ENCODE measurements at regions not wholly inside any gene's neighbourhood (a gene's known extent, or its start where the extent isn't known, plus 50 kb on each side); places are given as distances from the start of the nearest gene placed in this dataset.

DNA sequence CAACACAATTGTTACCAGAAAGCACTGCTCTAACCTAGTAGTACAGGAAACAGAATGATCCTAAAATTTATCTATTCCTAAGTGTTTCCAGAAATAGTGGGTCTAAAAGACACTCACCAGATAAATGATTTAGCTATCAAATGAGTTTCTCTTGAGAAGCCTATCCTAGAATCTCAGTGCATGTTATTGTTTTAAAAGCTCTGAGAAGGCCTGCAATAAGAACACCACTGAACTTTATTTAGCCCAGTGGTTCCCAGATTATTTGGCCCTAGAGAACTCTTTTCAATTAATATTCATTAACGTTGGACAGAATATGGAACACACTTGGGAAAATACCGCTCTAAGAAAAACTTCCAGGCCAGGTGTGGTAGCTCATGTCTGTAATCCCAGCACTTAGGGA lies 220.1 kb upstream of the GHITM start:
- Histone ChIP-seq H3K4me3 (no peak overlapping the region), H3K4me1 (replicated peaks) (no peaks in the 10 kb centered on the region), H3K9me3 (no peaks in the 10 kb centered on the region), H3K27me3 (replicated peaks; ENCODE audit: insufficient read depth) (no peaks in the 10 kb centered on the region), H3K27ac (no peak overlapping the region), H3K36me3 (no peaks in the 10 kb centered on the region)
- DNase-seq (ENCODE audit: low spot score) = no peak
- WGBS = 87% methylated on average over 2 of the region's 2 CpGs
- intact Hi-C loops (cut with DNase I) = no loop called here
- no peak for TF ChIP-seq POLR2A (IDR thresholded peaks at IDR 0.05)
- TF ChIP-seq CTCF (IDR thresholded peaks at IDR 0.05) = no peak
- no peak for TF ChIP-seq POLR2AphosphoS5 (IDR thresholded peaks at IDR 0.05)

- TF ChIP-seq CTCF (IDR thresholded peaks at IDR 0.05) = no peak
- no peak for TF ChIP-seq POLR2AphosphoS5 (IDR thresholded peaks at IDR 0.05)
- no peak for TF ChIP-seq POLR2A (IDR thresholded peaks at IDR 0.05)
- whole genome bisulfite sequencing = 86% methylated on average over 3 of the region's 3 CpGs
- intact Hi-C loops (cut with DNase I) = no loop called here
- Histone ChIP-seq H3K9me3 (no peaks in the 10 kb centered on the region), H3K4me1 (replicated peaks) (no peaks in the 10 kb centered on the region), H3K4me3 (no peak overlapping the region), H3K36me3 (no peaks in the 10 kb centered on the region), H3K27ac (no peak overlapping the region), H3K27me3 (replicated peaks; ENCODE audit: insufficient read depth) (no peaks in the 10 kb centered on the region)
- DNase-seq (ENCODE audit: low spot score) = no peak
Observed at GRCh38 chr10:83921984-83922860, 217.1 kb upstream of the GHITM start.

- Histone ChIP-seq H3K27ac (no peak overlapping the region), H3K9me3 (no peaks in the 10 kb centered on the region), H3K36me3 (no peaks in the 10 kb centered on the region), H3K4me3 (no peak overlapping the region), H3K27me3 (replicated peaks; ENCODE audit: insufficient read depth) (no peaks in the 10 kb centered on the region), H3K4me1 (replicated peaks) (no peaks in the 10 kb centered on the region)
- TF ChIP-seq POLR2A (IDR thresholded peaks at IDR 0.05) (no peak), CTCF (IDR thresholded peaks at IDR 0.05) (no peak), POLR2AphosphoS5 (IDR thresholded peaks at IDR 0.05) (no peak)
- DNase-seq (ENCODE audit: low spot score) = no peak
- WGBS = 39% methylated on average over 5 of the region's 5 CpGs
- intact Hi-C loops (cut with DNase I) = no loop called here
Observed at GRCh38 chr10:83925133-83925532, 214.2 kb upstream of the GHITM start.

DNA sequence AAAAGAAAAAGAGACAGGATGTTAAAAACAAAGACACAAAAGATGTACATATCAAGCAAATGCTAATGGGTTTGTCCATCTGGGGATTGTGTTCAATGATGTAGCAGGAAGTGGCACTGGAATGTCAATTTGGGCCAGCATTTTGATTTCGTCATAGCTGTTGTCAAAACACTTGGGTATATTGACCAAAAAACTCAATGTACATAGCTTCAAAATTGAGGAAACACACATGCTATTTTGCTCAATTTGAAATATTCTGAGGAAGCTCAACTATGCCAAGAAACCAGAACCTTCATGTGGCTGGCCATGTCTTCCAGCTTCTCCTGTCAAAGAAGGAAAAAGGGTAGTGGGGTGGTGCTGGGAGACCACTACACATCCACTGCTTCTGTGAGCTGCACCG lies 212.7 kb upstream of the GHITM start:
- Histone ChIP-seq H3K27me3 (replicated peaks; ENCODE audit: insufficient read depth) (no peaks in the 10 kb centered on the region), H3K36me3 (no peaks in the 10 kb centered on the region), H3K9me3 (no peaks in the 10 kb centered on the region), H3K4me3 (no peak overlapping the region), H3K27ac (no peak overlapping the region), H3K4me1 (replicated peaks) (no peaks in the 10 kb centered on the region)
- TF ChIP-seq CTCF (IDR thresholded peaks at IDR 0.05) (no peak), POLR2A (IDR thresholded peaks at IDR 0.05) (no peak), POLR2AphosphoS5 (IDR thresholded peaks at IDR 0.05) (no peak)
- no peak for DNase-seq (ENCODE audit: low spot score)
- intact Hi-C loops (cut with DNase I) = no loop called here
- WGBS = 78% methylated on average over 2 of the region's 2 CpGs

GRCh38 chr10:83927166-83927565 lies 212.1 kb upstream of the GHITM start:
- Histone ChIP-seq H3K4me3 (no peak overlapping the region), H3K27ac (no peak overlapping the region), H3K9me3 (no peaks in the 10 kb centered on the region), H3K4me1 (replicated peaks) (no peaks in the 10 kb centered on the region), H3K27me3 (replicated peaks; ENCODE audit: insufficient read depth) (no peaks in the 10 kb centered on the region), H3K36me3 (no peaks in the 10 kb centered on the region)
- intact Hi-C loops (cut with DNase I) = no loop called here
- WGBS = 83% methylated on average over 2 of the region's 2 CpGs
- TF ChIP-seq CTCF (IDR thresholded peaks at IDR 0.05) (no peak), POLR2AphosphoS5 (IDR thresholded peaks at IDR 0.05) (no peak), POLR2A (IDR thresholded peaks at IDR 0.05) (no peak)
- DNase-seq (ENCODE audit: low spot score) = no peak

Measured in prostate gland (tissue), 2 donors.